ENCODE measurements at regions not wholly inside any gene's neighbourhood (a gene's known extent, or its start where the extent isn't known, plus 50 kb on each side); places are given as distances from the start of the nearest gene placed in this dataset.

- H2AFZ ChIP-seq (ENCODE audit: low read depth, low read length, severe bottlenecking) = no peak overlapping the region
- no peak overlapping the region for H3K4me2 ChIP-seq (ENCODE audit: low read depth, low read length, poor library complexity, severe bottlenecking)
- no peaks in the 10 kb centered on the region for H3K79me2 ChIP-seq (ENCODE audit: insufficient read depth, low read length)
- H3K9me2 ChIP-seq (replicated peaks; ENCODE audit: insufficient read depth, low read length) = no peaks in the 10 kb centered on the region
- no peak overlapping the region for H3K4me3 ChIP-seq (ENCODE audit: insufficient read depth, low read length, poor library complexity, severe bottlenecking)
- H3K36me3 ChIP-seq (ENCODE audit: low read length) = no peaks in the 10 kb centered on the region
- H3K27ac ChIP-seq (ENCODE audit: low read depth, low read length) = no peak overlapping the region
- H3K9ac ChIP-seq (ENCODE audit: low read length) = no peak overlapping the region
- H3K27me3 ChIP-seq (ENCODE audit: low read length) = no peaks in the 10 kb centered on the region
- no peak for TF ChIP-seq CTCF (IDR thresholded peaks at IDR 0.05; ENCODE audit: insufficient read depth, low read length, poor library complexity, severe bottlenecking)
- no peak for TF ChIP-seq EZH2phosphoT487 (conservative IDR thresholded peaks at IDR 0.05; ENCODE audit: low read length)
- no peaks in the 10 kb centered on the region for H4K20me1 ChIP-seq (ENCODE audit: low read depth, low read length)
- peaks cover 12% of the 10 kb centered on the region; the same call in 1 of the 2 replicates for H3F3A ChIP-seq (ENCODE audit: insufficient read depth)
- H3K9me3 ChIP-seq (ENCODE audit: insufficient read depth, low read length) = 0 out of 2 replicates have a peak, but pooled peaks cover 4% of the 10 kb centered on the region
These were observed 204.3 kb upstream of the DIO3 start for GRCh38 chr14:101357038-101357437.

- Histone ChIP-seq H3K79me2 (ENCODE audit: insufficient read depth, low read length) (no peaks in the 10 kb centered on the region), H3K4me2 (ENCODE audit: low read depth, low read length, poor library complexity, severe bottlenecking) (no peak overlapping the region), H2AFZ (ENCODE audit: low read depth, low read length, severe bottlenecking) (no peak overlapping the region), H3K27me3 (ENCODE audit: low read length) (no peaks in the 10 kb centered on the region), H3K4me3 (ENCODE audit: insufficient read depth, low read length, poor library complexity, severe bottlenecking) (no peak overlapping the region), H3K9me2 (replicated peaks; ENCODE audit: insufficient read depth, low read length) (no peaks in the 10 kb centered on the region), H3K9me3 (ENCODE audit: insufficient read depth, low read length) (peaks cover 9% of the 10 kb centered on the region; the same call in 1 of the 2 replicates), H4K20me1 (ENCODE audit: low read depth, low read length) (no peaks in the 10 kb centered on the region), H3F3A (ENCODE audit: insufficient read depth) (peaks cover 12% of the 10 kb centered on the region; the same call in 1 of the 2 replicates), H3K9ac (ENCODE audit: low read length) (no peak overlapping the region), H3K27ac (ENCODE audit: low read depth, low read length) (no peak overlapping the region), H3K36me3 (ENCODE audit: low read length) (no peaks in the 10 kb centered on the region)
- TF ChIP-seq EZH2phosphoT487 (conservative IDR thresholded peaks at IDR 0.05; ENCODE audit: low read length) (no peak), CTCF (IDR thresholded peaks at IDR 0.05; ENCODE audit: insufficient read depth, low read length, poor library complexity, severe bottlenecking) (no peak)
These were observed 203.6 kb upstream of the DIO3 start for GRCh38 chr14:101357559-101358319.

GRCh38 chr14:101358320-101359125 is 202.8 kb upstream of the DIO3 start:
- Histone ChIP-seq H3K27me3 (ENCODE audit: low read length) (no peaks in the 10 kb centered on the region), H3K36me3 (ENCODE audit: low read length) (no peaks in the 10 kb centered on the region), H4K20me1 (ENCODE audit: low read depth, low read length) (no peaks in the 10 kb centered on the region), H3K27ac (ENCODE audit: low read depth, low read length) (no peak overlapping the region), H3K9me2 (replicated peaks; ENCODE audit: insufficient read depth, low read length) (no peaks in the 10 kb centered on the region), H3F3A (ENCODE audit: insufficient read depth) (peaks cover 12% of the 10 kb centered on the region; the same call in 1 of the 2 replicates), H3K4me2 (ENCODE audit: low read depth, low read length, poor library complexity, severe bottlenecking) (no peak overlapping the region), H3K79me2 (ENCODE audit: insufficient read depth, low read length) (no peaks in the 10 kb centered on the region), H3K9me3 (ENCODE audit: insufficient read depth, low read length) (peaks cover 13% of the 10 kb centered on the region; the same call in 1 of the 2 replicates), H2AFZ (ENCODE audit: low read depth, low read length, severe bottlenecking) (no peak overlapping the region), H3K4me3 (ENCODE audit: insufficient read depth, low read length, poor library complexity, severe bottlenecking) (no peak overlapping the region), H3K9ac (ENCODE audit: low read length) (no peak overlapping the region)
- TF ChIP-seq CTCF (IDR thresholded peaks at IDR 0.05; ENCODE audit: insufficient read depth, low read length, poor library complexity, severe bottlenecking) (no peak), EZH2phosphoT487 (conservative IDR thresholded peaks at IDR 0.05; ENCODE audit: low read length) (no peak)
